Femur (tissue), 1 donor: ENCODE measurements at regions not wholly inside any gene's neighbourhood (a gene's known extent, or its start where the extent isn't known, plus 50 kb on each side); places are given as distances from the start of the nearest gene placed in this dataset.
"Not testable (repeated sequence)": the region's sequence is repeated elsewhere in the genome, so short reads cannot be mapped to it uniquely, and the experiment has no call there.

Source experiments
- DNase-seq: peaks from one replicate; pipeline ENCODE4 v3.0.0-alpha.2; 2017

DNA sequence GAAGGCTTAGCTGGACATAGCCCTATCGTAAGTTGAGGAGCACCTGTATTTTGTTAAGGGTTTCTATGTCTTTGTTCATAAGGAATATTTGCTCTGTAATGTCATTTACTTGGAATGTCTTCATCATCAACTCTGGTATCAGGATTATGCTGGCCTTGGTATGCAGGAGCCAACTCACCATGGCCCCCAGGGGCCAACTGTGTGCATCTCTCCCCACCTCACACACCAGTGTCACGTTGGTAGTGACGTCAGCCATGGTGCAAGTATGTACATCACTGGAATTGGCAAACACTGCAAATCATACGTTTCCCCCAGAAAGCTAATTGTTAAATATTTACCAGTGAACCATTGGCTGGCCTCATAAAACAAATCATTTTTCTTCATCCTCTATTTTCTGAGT is 70.8 kb downstream of the YTHDF1 start:
- no peak for DNase-seq

- DNase-seq: no peak
These were observed 73.0 kb downstream of the YTHDF1 start for GRCh38 chr20:63142933-63143332.

GRCh38 chr20:63141531-63141930 is 74.4 kb downstream of the YTHDF1 start:
- DNase-seq: no peak

- no peak for DNase-seq
These were observed 75.2 kb downstream of the YTHDF1 start for GRCh38 chr20:63140514-63141433.

DNA sequence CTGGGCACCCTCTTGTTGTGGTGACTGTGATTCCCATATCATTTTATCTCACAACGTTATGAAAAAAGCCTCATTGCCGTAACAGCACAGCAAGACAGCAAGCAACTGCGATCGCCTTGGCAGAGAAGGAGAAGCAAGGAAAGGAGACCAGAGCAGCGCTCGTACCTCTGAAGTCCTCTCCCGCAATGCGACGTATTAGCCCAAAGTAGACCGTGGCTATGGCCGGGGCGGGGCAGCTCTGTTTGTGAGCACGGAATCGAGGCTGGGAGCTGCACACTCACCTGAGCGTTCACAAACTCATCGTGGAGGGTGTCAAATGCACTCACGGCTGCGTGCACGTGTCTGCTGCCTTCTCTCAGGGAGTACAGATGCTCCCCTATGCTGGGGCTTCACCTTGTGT is 76.1 kb downstream of the YTHDF1 start:
- DNase-seq: no peak

- no peak for DNase-seq
These were observed 76.6 kb downstream of the YTHDF1 start for GRCh38 chr20:63139356-63139755.

DNA sequence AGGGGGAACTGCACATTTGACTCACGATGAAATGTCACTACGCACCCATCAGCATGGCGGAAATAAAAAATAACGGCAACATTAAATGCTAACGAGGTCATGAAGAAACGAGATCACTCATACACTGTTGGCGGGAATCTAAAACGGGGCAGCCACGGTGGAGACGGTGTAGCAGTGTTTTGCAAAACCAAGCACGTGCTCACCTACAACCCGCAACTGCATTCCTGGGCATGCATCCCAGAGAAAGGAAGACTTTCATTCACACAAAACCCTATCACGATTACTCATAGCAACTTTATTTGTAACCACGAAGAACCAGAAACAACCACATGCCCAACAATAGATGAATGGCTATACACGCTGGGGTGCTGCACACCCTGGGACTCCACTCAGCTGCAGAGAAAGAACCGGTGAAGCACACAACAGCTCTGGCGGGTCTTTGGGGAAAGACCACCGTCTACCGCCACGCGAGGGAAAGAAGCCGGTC is 77.0 kb downstream of the YTHDF1 start:
- DNase-seq: no peak

DNA sequence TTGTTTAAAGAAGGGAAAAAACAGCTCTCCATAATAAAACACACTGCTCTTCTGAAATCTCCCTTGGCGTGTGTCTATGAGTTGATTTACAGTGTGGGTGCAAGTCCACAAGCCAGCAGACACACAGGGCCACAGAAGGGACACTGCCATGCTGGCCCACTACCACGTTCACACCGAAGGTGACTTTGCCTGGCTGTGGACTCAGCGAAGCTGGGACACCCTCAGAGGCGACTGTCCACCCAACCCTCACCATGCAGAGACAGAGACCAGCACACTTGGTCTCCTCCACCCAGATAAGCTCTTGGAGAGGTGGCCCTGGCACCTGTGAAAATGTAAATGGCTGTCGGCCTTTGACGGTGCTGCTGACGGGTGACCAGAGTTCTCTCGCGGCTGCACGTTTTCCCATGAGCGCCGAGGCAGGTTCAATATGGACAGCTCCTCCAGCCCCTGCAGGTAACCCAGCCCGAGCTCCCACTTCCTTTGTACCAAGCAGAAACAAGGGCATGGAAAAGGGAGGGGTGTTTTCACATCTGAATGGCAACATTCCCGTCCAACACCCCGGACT is 78.0 kb downstream of the YTHDF1 start:
- no peak for DNase-seq

GRCh38 chr20:63136296-63136695 is 79.6 kb downstream of the YTHDF1 start:
- DNase-seq: no peak

DNA sequence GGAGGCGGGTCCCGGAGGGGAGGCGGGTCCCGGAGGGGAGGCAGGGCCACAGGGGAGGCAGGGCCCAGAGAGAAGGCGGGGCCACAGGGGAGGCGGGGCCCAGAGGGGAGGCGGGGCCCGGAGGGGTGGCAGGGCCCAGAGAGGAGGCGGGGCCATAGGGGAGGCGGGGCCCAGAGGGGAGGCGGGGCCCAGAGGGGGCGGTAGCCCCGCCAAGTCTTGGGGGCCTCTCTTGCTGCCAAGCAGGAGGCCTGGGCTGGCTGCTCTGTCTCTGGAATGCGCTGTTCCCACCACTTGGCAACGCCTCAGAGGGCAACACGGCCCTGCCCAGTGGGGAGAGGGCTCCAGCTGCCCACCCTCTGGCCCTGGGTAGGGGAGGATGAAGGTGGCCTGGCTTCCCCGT is 80.5 kb downstream of the YTHDF1 start:
- no peak for DNase-seq

DNA sequence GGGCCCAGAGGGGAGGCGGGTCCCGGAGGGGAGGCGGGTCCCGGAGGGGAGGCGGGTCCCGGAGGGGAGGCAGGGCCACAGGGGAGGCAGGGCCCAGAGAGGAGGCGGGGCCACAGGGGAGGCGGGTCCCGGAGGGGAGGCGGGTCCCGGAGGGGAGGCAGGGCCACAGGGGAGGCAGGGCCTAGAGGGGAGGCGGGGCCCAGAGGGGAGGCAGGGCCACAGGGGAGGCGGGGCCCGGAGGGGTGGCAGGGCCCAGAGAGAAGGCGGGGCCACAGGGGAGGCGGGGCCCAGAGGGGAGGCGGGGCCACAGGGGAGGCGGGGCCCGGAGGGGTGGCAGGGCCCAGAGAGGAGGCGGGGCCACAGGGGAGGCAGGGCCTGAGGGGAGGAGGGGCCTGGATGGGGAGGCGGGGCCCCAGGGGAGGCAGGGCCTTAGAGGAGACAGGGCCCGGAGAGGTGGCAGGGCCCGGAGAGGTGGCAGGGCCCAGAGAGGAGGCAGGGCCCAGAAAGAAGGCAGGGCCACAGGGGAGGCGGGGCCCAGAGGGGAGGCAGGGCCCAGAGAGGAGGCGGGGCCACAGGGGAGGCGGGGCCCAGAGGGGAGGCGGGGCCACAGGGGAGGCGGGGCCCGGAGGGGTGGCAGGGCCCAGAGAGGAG is 81.1 kb downstream of the YTHDF1 start:
- not testable (repeated sequence) for DNase-seq

DNA sequence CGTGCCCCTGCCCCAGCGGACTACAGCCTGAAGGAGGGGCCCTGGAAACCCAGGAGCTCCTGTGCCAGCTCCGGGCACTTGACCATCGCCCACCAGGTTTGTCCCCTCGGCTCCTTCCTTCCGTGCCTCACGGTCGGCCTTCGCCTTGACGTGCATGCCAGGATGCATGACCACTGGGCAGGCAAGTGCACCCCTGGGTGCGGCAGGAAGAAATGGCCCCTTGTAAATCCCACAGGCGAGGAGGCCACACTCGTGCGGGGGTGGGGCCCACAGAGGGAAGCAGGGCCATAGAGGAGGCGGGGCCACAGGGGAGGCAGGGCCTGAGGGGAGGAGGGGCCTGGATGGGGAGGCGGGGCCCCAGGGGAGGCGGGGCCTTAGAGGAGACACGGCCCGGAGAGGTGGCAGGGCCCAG is 81.7 kb downstream of the YTHDF1 start:
- DNase-seq: no peak

GRCh38 chr20:63133481-63134091 is 82.3 kb downstream of the YTHDF1 start:
- no peak for DNase-seq

DNA sequence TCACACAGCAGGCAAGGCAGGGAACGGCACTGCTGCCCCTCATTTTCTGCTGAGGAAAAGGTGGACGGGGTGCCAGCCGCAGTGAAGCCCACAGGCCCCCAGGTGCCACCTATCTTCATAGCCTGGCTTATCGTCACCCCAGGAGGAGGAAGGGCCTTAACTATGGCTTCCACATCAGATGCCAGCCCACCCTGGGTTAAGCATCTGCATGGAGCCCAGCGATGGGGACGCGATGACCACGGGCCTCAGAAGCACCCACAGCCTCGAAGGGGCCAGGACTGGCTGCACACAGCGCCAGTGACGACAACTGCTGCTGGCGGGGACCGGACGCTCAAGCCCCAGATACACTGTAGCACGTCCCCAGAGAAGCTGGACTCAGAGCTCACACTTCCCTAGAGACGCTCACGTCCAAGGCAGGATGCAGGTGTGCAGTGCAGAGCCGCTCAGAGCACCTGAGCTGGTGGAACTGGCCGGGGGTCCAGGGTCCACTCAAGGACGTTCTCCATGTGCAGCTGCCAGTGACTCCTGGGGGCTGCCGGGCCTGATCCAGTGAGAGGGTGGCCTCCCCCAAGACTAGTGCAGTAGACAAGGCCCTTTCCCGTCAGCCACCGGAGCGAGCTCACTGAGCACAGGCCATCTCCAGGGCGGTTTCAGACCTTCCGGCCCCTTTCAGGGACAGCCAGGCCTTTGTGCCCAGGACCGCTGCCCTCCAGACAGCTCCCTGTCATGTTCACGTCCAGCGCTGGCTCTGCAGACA is 83.0 kb downstream of the YTHDF1 start:
- no peak for DNase-seq

- DNase-seq: no peak
These were observed 83.7 kb downstream of the YTHDF1 start for GRCh38 chr20:63132131-63132714.

DNA sequence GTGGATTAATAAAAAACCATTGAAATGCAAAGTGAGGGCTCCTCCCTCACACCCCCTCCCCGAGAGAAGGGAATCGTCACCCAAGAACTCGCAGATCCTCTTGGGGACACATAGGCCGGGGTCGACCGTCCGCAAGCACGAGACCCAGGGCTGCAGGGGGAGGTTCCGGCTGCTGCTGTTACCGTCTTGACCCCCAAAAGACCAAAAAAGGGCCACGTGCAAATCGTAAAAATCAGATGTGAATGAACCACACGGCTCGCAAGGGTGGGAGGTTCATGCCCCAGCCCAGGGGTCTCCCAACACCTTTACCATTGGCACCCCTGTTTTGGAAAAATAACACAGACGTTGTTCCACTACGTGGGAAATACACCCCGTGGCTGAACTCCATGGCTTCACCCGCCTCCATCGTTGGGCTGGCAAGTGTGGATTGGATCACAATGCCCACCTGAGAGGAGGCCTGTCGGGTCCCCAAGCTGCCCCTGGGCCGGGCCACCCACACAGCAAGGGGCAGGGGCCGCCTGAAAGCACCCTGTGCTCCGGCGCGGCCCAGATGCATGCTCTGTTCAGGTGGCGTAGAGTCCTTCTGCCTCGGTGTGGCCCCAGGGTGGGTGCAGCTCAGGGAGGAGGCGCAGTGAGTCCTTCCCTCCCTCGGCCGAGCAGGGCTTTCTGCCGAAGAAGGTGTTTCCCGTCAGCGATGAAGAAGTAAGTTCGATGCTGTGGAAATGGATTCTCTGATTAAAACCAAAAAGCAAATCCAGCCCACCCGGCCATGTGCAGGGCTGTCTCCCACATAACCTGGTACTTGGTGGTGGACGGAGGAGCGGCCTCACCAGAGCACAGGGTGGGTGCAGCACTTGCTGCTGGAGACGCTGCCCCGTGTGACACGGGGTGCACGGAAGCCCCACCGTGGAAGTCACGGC is 85.0 kb downstream of the YTHDF1 start:
- DNase-seq: no peak

GRCh38 chr20:63129991-63130657 is 85.8 kb downstream of the YTHDF1 start:
- no peak for DNase-seq

GRCh38 chr20:63129376-63129965 is 86.5 kb downstream of the YTHDF1 start:
- no peak for DNase-seq

DNA sequence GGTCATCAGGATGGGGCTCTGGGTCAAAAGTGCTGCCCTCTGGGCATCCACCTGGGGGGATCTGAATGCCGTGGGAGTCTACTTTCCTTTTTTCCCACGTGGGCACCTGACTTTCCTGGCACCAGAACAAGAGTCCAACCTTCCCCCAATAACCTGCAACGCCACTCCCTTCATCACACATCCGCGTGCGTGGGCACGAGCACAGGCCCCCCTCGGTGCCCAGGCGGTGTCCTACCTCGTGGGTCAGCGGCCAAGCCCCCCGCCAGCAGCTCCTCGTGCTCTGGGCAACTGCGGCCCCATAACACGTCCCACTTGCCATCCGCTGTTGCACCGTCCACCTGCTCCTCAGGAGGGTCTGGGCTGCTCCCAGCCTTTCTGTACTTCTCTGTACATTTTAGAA is 87.0 kb downstream of the YTHDF1 start:
- no peak for DNase-seq

- DNase-seq: peak; percentile 5
These were observed 87.6 kb downstream of the YTHDF1 start for GRCh38 chr20:63128367-63128766.
